Transverse colon (tissue), 4 donors: ENCODE measurements at regions not wholly inside any gene's neighbourhood (a gene's known extent, or its start where the extent isn't known, plus 50 kb on each side); places are given as distances from the start of the nearest gene placed in this dataset.

Experiments
- CTCF ChIP-seq, 5 experiments: fragments of 200-600 bp in 3 of 5; fragments of 450-650 bp in 2 of 5; sonication (generic) in 3 of 5; IDR thresholded peaks; 1 replicate in 2 of 5; 2 replicates in 3 of 5; pipeline ENCODE4 v1.5.1; 2016 to 2017; ENCODE audit warnings: antibody characterized with exemption in 5 of 5, inconsistent platforms in 3 of 5, mild to moderate bottlenecking in 2 of 5, moderate library complexity in 1 of 5
- EP300 ChIP-seq: sonication (generic); formaldehyde crosslinking; IDR thresholded peaks from one replicate; pipeline ENCODE4 v1.6.1; 2017; ENCODE audit warnings: antibody characterized with exemption, low read depth
- POLR2A ChIP-seq: fragments of 450-650 bp; IDR thresholded peaks from one replicate; pipeline ENCODE4 v1.6.1; 2016; ENCODE audit warnings: antibody characterized with exemption, mild to moderate bottlenecking, moderate library complexity
- POLR2AphosphoS5 ChIP-seq, 3 donors: sonication (generic); formaldehyde crosslinking; IDR thresholded peaks; one replicate each; pipeline ENCODE4 v1.6.1; 2016; ENCODE audit warnings: antibody characterized with exemption in 3 of 3

- TF ChIP-seq POLR2AphosphoS5 (IDR thresholded peaks at IDR 0.05) (no peak), CTCF (IDR thresholded peaks at IDR 0.05) (no peak), POLR2A (no peak), EP300 (no peak)
Measured at GRCh38 chr14:29039171-29039570, 272.6 kb downstream of the FOXG1 start.
